ENCODE measurements at regions not wholly inside any gene's neighbourhood (a gene's known extent, or its start where the extent isn't known, plus 50 kb on each side); places are given as distances from the start of the nearest gene placed in this dataset.

GRCh38 chr2:74745766-74746165 is 88.2 kb upstream of the HK2 start:
- no peak for TF ChIP-seq POLR2A (IDR thresholded peaks at IDR 0.05)
- TF ChIP-seq CTCF (IDR thresholded peaks at IDR 0.05), result no peak
- Histone ChIP-seq H3K27me3 (no peaks in the 10 kb centered on the region), H3K9me3 (no peaks in the 10 kb centered on the region), H3K27ac (no peak overlapping the region), H3K4me1 (no peaks in the 10 kb centered on the region), H3K4me3 (no peak overlapping the region), H3K36me3 (replicated peaks in 1 of 2; ENCODE audit: insufficient read depth in 1 of 2, low read depth in 2 of 2) (no peaks in the 10 kb centered on the region)
- DNase-seq (no peak), ATAC-seq (no peak)
- 51 to 62% methylated on average over 4 to 8 of the region's 8 CpGs for WGBS, 2 donors
- intact Hi-C loops (cut with DNase I), result no loop called here

- DNase-seq (no peak), ATAC-seq (no peak)
- Histone ChIP-seq H3K27me3 (no peaks in the 10 kb centered on the region), H3K27ac (no peak overlapping the region), H3K36me3 (replicated peaks in 1 of 2; ENCODE audit: insufficient read depth in 1 of 2, low read depth in 2 of 2) (no peaks in the 10 kb centered on the region), H3K9me3 (no peaks in the 10 kb centered on the region), H3K4me3 (no peak overlapping the region), H3K4me1 (no peaks in the 10 kb centered on the region)
- intact Hi-C loops (cut with DNase I), result no loop called here
- WGBS, 2 donors, result 69 to 81% methylated on average over 2 of the region's 2 CpGs
- no peak for TF ChIP-seq POLR2A (IDR thresholded peaks at IDR 0.05)
- no peak for TF ChIP-seq CTCF (IDR thresholded peaks at IDR 0.05)
These were observed 87.4 kb upstream of the HK2 start for GRCh38 chr2:74746480-74746879.

- TF ChIP-seq POLR2A (IDR thresholded peaks at IDR 0.05) (no peak), CTCF (IDR thresholded peaks at IDR 0.05) (no peak)
- no peaks in the 10 kb centered on the region for H3K9me3 ChIP-seq
- no peaks in the 10 kb centered on the region for H3K27me3 ChIP-seq
- DNase-seq, result no peak
- no peaks in the 10 kb centered on the region for H3K36me3 ChIP-seq (replicated peaks in 1 of 2; ENCODE audit: insufficient read depth in 1 of 2, low read depth in 2 of 2)
- no peak for ATAC-seq
- H3K4me1 ChIP-seq, result no peaks in the 10 kb centered on the region
- 65 to 67% methylated on average over 7 of the region's 7 CpGs for WGBS, 2 donors
- intact Hi-C loops (cut with DNase I), result no loop called here
- H3K27ac ChIP-seq, result no peak overlapping the region
- H3K4me3 ChIP-seq, result no peak overlapping the region
These were observed 86.4 kb upstream of the HK2 start for GRCh38 chr2:74747411-74748080.

- H3K4me3 ChIP-seq, result no peak overlapping the region
- WGBS, 2 donors, result 71 to 77% methylated on average over 3 of the region's 3 CpGs
- no peak overlapping the region for H3K27ac ChIP-seq
- H3K36me3 ChIP-seq (replicated peaks in 1 of 2; ENCODE audit: insufficient read depth in 1 of 2, low read depth in 2 of 2), result no peaks in the 10 kb centered on the region
- H3K9me3 ChIP-seq, result no peaks in the 10 kb centered on the region
- H3K4me1 ChIP-seq, result no peaks in the 10 kb centered on the region
- TF ChIP-seq CTCF (IDR thresholded peaks at IDR 0.05) (no peak), POLR2A (IDR thresholded peaks at IDR 0.05) (no peak)
- H3K27me3 ChIP-seq, result no peaks in the 10 kb centered on the region
- DNase-seq (no peak), ATAC-seq (no peak)
- intact Hi-C loops (cut with DNase I), result no loop called here
These were observed 85.3 kb upstream of the HK2 start for GRCh38 chr2:74748665-74749064.

GRCh38 chr2:74749432-74749831 is 84.5 kb upstream of the HK2 start:
- no peaks in the 10 kb centered on the region for H3K4me1 ChIP-seq
- no peaks in the 10 kb centered on the region for H3K27me3 ChIP-seq
- H3K27ac ChIP-seq, result no peak overlapping the region
- DNase-seq, result no peak
- H3K9me3 ChIP-seq, result no peaks in the 10 kb centered on the region
- intact Hi-C loops (cut with DNase I), result no loop called here
- no peaks in the 10 kb centered on the region for H3K36me3 ChIP-seq (replicated peaks in 1 of 2; ENCODE audit: insufficient read depth in 1 of 2, low read depth in 2 of 2)
- no peak for TF ChIP-seq POLR2A (IDR thresholded peaks at IDR 0.05)
- no peak for TF ChIP-seq CTCF (IDR thresholded peaks at IDR 0.05)
- 58 to 76% methylated on average over 3 of the region's 3 CpGs for WGBS, 2 donors
- no peak for ATAC-seq
- no peak overlapping the region for H3K4me3 ChIP-seq

Data from body of pancreas (tissue), 4 donors.